22Rv1 (cell line): ENCODE measurements at regions not wholly inside any gene's neighbourhood (a gene's known extent, or its start where the extent isn't known, plus 50 kb on each side); places are given as distances from the start of the nearest gene placed in this dataset.

ENCODE experiments used
- H3K27ac ChIP-seq: fragments of 450-650 bp; 2 replicates; pipeline ENCODE4 v1.5.1; 2017
- CTCF ChIP-seq: fragments of 450-650 bp; IDR thresholded peaks from 2 replicates; pipeline ENCODE4 v1.5.1; 2017; ENCODE audit warnings: mild to moderate bottlenecking
- ZFX ChIP-seq: fragments of 450-650 bp; IDR thresholded peaks from 2 replicates; pipeline ENCODE4 v1.6.1; 2017; ENCODE audit warnings: antibody characterized with exemption, borderline replicate concordance

DNA sequence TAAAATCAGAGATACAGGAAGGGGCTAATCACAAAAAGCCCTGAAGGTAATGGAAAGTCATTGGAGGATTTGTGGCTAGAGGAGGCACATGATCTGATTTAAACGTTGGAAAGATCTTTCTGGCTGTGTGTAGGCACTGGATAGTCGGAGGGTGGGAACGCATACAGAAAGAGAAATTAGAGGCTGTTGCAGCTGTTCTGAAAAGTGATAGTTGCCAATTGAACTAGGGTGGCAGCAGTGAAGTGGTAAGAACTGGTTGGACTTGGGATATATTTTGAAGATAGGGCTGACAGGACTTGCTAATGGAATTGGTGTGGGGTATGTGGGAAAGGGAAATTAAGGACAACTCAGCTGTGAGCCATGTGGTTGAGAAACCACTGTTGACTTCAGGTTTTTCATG, 223.6 kb downstream of the OGFRL1 start:
- TF ChIP-seq CTCF, result no peak
- TF ChIP-seq ZFX, result no peak
- H3K27ac ChIP-seq, result no peak overlapping the region

DNA sequence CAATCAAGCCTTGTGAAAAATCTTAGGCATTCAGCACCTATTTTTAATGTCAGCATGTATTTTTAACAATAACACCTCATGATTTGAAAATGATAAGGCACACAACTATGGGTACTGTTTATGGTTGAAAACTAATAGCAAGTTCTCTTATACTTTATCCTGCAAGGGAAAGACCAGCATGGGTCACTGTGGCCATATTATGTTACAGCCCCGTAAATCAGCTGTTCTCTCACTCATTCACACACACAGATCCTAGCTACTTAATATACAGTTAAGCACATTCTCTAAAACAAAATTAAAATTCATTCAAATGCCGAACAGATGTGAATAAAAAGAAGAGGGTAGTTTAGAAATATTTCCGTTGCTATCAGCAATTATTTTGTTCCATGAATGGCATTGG, 224.4 kb downstream of the OGFRL1 start:
- no peak overlapping the region for H3K27ac ChIP-seq
- TF ChIP-seq CTCF, result no peak
- no peak for TF ChIP-seq ZFX

DNA sequence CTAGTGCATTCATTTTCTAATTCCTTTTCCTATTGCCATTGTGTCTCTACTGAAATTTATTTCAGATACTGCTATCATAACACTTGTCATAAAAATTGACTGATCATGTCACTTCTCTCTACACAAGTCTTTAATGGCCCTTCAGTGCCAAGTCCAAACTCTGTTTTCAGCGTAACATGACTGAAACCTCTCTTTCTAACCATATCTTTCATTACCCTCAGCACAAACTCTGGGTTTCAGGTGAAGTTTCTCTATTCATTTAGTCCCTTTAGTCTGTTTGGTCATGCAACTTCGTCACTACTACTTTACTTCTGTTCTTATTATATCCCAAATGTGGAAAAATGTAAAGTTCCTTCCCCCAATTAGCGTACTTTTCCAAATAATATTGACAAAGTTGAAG, 234.9 kb downstream of the OGFRL1 start:
- H3K27ac ChIP-seq, result no peak overlapping the region
- no peak for TF ChIP-seq CTCF
- no peak for TF ChIP-seq ZFX

GRCh38 chr6:71524201-71524600, 235.6 kb downstream of the OGFRL1 start:
- TF ChIP-seq CTCF (no peak), ZFX (no peak)

DNA sequence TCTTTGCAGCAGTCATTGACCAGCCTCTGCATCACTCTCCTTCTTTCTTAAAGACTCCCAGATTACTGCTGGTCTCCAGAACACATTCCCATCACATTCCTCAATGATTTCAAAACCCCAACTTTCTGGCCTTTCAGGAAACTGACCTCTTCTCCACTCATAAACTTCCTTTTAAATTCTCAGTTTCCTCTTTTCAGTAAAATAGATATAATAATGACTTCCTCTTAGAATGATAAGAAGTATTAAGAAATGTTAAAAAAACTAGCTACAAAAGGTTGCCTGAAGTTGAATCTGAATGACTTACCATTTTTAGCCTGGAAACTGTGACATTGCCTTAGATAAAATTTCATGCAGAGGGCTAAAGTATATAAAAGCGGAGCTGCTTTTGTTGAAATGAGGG, 239.3 kb downstream of the OGFRL1 start:
- no peak for TF ChIP-seq CTCF
- no peak for TF ChIP-seq ZFX
- H3K27ac ChIP-seq, result no peak overlapping the region

More at GRCh38 chr6:71524201-71524600, 235.6 kb downstream of the OGFRL1 start:
- no peak overlapping the region for H3K27ac ChIP-seq

DNA sequence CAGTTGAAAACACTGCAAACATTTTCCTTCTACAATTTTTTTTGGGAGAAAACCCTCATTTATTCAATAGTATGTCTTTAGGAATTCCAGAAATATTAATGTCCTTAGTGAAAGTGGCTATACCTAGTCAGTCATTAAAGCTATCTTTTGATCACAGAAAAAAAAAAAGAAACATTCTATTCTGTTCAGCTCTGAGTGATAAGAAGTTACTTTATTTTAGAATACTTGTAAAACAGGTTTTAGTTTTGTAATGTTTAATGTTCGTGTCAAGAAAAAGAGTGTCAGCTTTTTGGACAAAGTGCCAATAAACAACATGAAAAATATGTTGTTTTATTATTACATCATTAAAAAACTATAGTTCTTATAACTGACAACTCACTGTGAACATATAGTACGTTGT, 240.4 kb downstream of the OGFRL1 start:
- H3K27ac ChIP-seq, result no peak overlapping the region
- TF ChIP-seq ZFX, result no peak
- no peak for TF ChIP-seq CTCF

DNA sequence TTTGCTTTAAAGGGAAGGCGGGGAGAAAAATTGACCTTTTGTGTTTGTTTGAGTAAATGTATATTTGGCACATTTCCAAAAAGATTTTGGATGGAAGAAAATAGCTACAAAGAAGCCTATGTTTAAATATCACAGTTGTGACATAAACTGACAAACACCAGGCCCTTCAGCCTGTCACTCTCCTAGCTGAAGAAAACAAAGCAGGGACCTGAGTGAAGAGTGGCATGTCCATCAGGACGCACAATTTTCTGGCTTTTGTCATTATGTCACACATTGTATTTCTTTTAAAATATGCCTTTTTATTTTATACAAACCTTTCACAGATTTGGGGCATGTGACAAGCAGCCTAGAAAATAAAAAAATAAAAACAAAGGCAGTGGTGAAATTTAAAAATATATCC, 241.2 kb downstream of the OGFRL1 start:
- H3K27ac ChIP-seq, result no peak overlapping the region
- TF ChIP-seq CTCF (no peak), ZFX (no peak)
